SK-N-MC (cell line): ENCODE measurements at regions not wholly inside any gene's neighbourhood (a gene's known extent, or its start where the extent isn't known, plus 50 kb on each side); places are given as distances from the start of the nearest gene placed in this dataset.

ENCODE experiments used
- DNase-seq: peaks from one replicate; pipeline ENCODE4 v3.0.0-alpha.2; 2011; ENCODE audit warnings: low read depth, low spot score
- H3K27ac ChIP-seq: fragments of 200-600 bp; sonication (generic); 2 replicates; pipeline ENCODE4 v1.5.1; 2016; ENCODE audit warnings: mixed run types
- H3K36me3 ChIP-seq: fragments of 200-600 bp; sonication (generic); 2 replicates; pipeline ENCODE4 v1.6.1; 2017; ENCODE audit warnings: antibody characterized with exemption, low read length, mixed read lengths; ENCODE audit not compliant: insufficient read depth
- H3K4me3 ChIP-seq: fragments of 200-600 bp; sonication (generic); 2 replicates; pipeline ENCODE4 v1.5.1; 2016
- H3K9ac ChIP-seq: fragments of 200-600 bp; sonication (generic); 2 replicates; pipeline ENCODE4 v1.8.0; 2017; ENCODE audit warnings: mixed run types, mixed read lengths; ENCODE audit not compliant: insufficient read length
- H3K9me3 ChIP-seq: fragments of 200-600 bp; sonication (generic); 2 replicates; pipeline ENCODE4 v1.6.1; 2017; ENCODE audit warnings: low read depth, mild to moderate bottlenecking, antibody characterized with exemption, low read length, moderate library complexity, mixed read lengths
- EZH2 ChIP-seq: fragments of 200-600 bp; sonication (generic); IDR thresholded peaks from one replicate; pipeline ENCODE4 v1.6.1; 2017; ENCODE audit warnings: antibody characterized with exemption
- FOXP2 ChIP-seq: optimal IDR thresholded peaks from 2 replicates; pipeline ENCODE3; 2011; ENCODE audit warnings: mild to moderate bottlenecking, moderate library complexity; ENCODE audit not compliant: insufficient read depth; ENCODE audit errors: extremely low read length, control extremely low read depth
- POLR2AphosphoS5 ChIP-seq: IDR thresholded peaks from 2 replicates; pipeline ENCODE4 v1.6.1; 2012; ENCODE audit warnings: mild to moderate bottlenecking, low read depth, low read length, borderline replicate concordance

GRCh38 chr2:41717839-41718238 is 330.0 kb upstream of the PKDCC start:
- Histone ChIP-seq H3K36me3 (no peaks in the 10 kb centered on the region), H3K9ac (no peak overlapping the region), H3K9me3 (no peaks in the 10 kb centered on the region), H3K4me3 (no peak overlapping the region), H3K27ac (no peak overlapping the region)
- TF ChIP-seq FOXP2 (no peak), EZH2 (no peak), POLR2AphosphoS5 (no peak)
- DNase-seq: no peak

GRCh38 chr2:41718705-41719104 is 329.1 kb upstream of the PKDCC start:
- Histone ChIP-seq H3K27ac (no peak overlapping the region), H3K9me3 (no peaks in the 10 kb centered on the region), H3K4me3 (no peak overlapping the region), H3K9ac (no peak overlapping the region), H3K36me3 (no peaks in the 10 kb centered on the region)
- TF ChIP-seq EZH2 (no peak), POLR2AphosphoS5 (no peak), FOXP2 (no peak)
- no peak for DNase-seq

- H3K9me3 ChIP-seq: no peaks in the 10 kb centered on the region
- TF ChIP-seq POLR2AphosphoS5 (no peak), EZH2 (no peak), FOXP2 (no peak)
- H3K9ac ChIP-seq: no peak overlapping the region
- H3K36me3 ChIP-seq: no peaks in the 10 kb centered on the region
- DNase-seq: no peak
- H3K4me3 ChIP-seq: no peak overlapping the region
- no peak overlapping the region for H3K27ac ChIP-seq
Observed at GRCh38 chr2:41719756-41720155, 328.1 kb upstream of the PKDCC start.

GRCh38 chr2:41720331-41721251 is 327.2 kb upstream of the PKDCC start:
- DNase-seq: no peak
- no peak overlapping the region for H3K9ac ChIP-seq
- H3K36me3 ChIP-seq: no peaks in the 10 kb centered on the region
- TF ChIP-seq POLR2AphosphoS5 (no peak), EZH2 (no peak), FOXP2 (no peak)
- H3K9me3 ChIP-seq: no peaks in the 10 kb centered on the region
- H3K27ac ChIP-seq: no peak overlapping the region
- no peak overlapping the region for H3K4me3 ChIP-seq

- H3K9me3 ChIP-seq: no peaks in the 10 kb centered on the region
- H3K36me3 ChIP-seq: no peaks in the 10 kb centered on the region
- DNase-seq: no peak
- no peak overlapping the region for H3K4me3 ChIP-seq
- TF ChIP-seq EZH2: no peak
- TF ChIP-seq POLR2AphosphoS5: no peak
- no peak for TF ChIP-seq FOXP2
- H3K27ac ChIP-seq: no peak overlapping the region
- H3K9ac ChIP-seq: no peak overlapping the region
Observed at GRCh38 chr2:41722668-41723369, 325.0 kb upstream of the PKDCC start.

GRCh38 chr2:41723526-41723925 is 324.3 kb upstream of the PKDCC start:
- TF ChIP-seq EZH2: no peak
- no peak for TF ChIP-seq POLR2AphosphoS5
- TF ChIP-seq FOXP2: no peak
- Histone ChIP-seq H3K9me3 (no peaks in the 10 kb centered on the region), H3K27ac (no peak overlapping the region), H3K36me3 (no peaks in the 10 kb centered on the region), H3K4me3 (no peak overlapping the region), H3K9ac (no peak overlapping the region)
- DNase-seq: no peak

GRCh38 chr2:41724465-41724864 is 323.4 kb upstream of the PKDCC start:
- Histone ChIP-seq H3K36me3 (no peaks in the 10 kb centered on the region), H3K27ac (no peak overlapping the region), H3K9ac (no peak overlapping the region), H3K4me3 (no peak overlapping the region), H3K9me3 (no peaks in the 10 kb centered on the region)
- TF ChIP-seq POLR2AphosphoS5 (no peak), FOXP2 (no peak), EZH2 (no peak)
- no peak for DNase-seq

GRCh38 chr2:41725901-41726300 is 321.9 kb upstream of the PKDCC start:
- TF ChIP-seq EZH2 (no peak), FOXP2 (no peak), POLR2AphosphoS5 (no peak)
- H3K36me3 ChIP-seq: no peaks in the 10 kb centered on the region
- no peak overlapping the region for H3K9ac ChIP-seq
- H3K27ac ChIP-seq: no peak overlapping the region
- no peak overlapping the region for H3K4me3 ChIP-seq
- H3K9me3 ChIP-seq: no peaks in the 10 kb centered on the region
- DNase-seq: no peak
